HEK293 (cell line): ENCODE measurements at regions not wholly inside any gene's neighbourhood (a gene's known extent, or its start where the extent isn't known, plus 50 kb on each side); places are given as distances from the start of the nearest gene placed in this dataset.

Experiments
- CTCF ChIP-seq: fragments of 450-650 bp; formaldehyde crosslinking; IDR thresholded peaks from 2 replicates; pipeline ENCODE4 v1.5.1; 2016; ENCODE audit warnings: missing biosample characterization, missing genetic modification characterization
- KLF9 ChIP-seq: fragments of 450-650 bp; formaldehyde crosslinking; IDR thresholded peaks from 2 replicates; pipeline ENCODE4 v1.5.1; 2016; ENCODE audit warnings: missing biosample characterization, missing genetic modification characterization, low read depth
- REPIN1 ChIP-seq: fragments of 450-650 bp; formaldehyde crosslinking; IDR thresholded peaks from 2 replicates; pipeline ENCODE4 v1.5.1; 2017; ENCODE audit warnings: missing biosample characterization, missing genetic modification characterization, low read depth
- ZBTB1 ChIP-seq: fragments of 450-650 bp; formaldehyde crosslinking; IDR thresholded peaks from 2 replicates; pipeline ENCODE4 v1.5.1; 2016; ENCODE audit warnings: missing biosample characterization, missing genetic modification characterization
- ZNF16 ChIP-seq: fragments of 450-650 bp; formaldehyde crosslinking; IDR thresholded peaks from 2 replicates; pipeline ENCODE4 v1.5.1; 2016; ENCODE audit warnings: low read depth, missing biosample characterization, missing genetic modification characterization

GRCh38 chr4:59925290-59925689 lies 1274.8 kb upstream of the ADGRL3 start:
- TF ChIP-seq REPIN1 (tag by site-specific recombination) (no peak), CTCF (tag by site-specific recombination) (no peak), KLF9 (tag by site-specific recombination) (no peak), ZNF16 (tag by site-specific recombination) (no peak), ZBTB1 (tag by site-specific recombination) (no peak)
